OCI-LY7 (cell line): ENCODE measurements at regions not wholly inside any gene's neighbourhood (a gene's known extent, or its start where the extent isn't known, plus 50 kb on each side); places are given as distances from the start of the nearest gene placed in this dataset.

Experiments
- CTCF ChIP-seq: fragments of 200-600 bp; sonication (generic); conservative IDR thresholded peaks from 2 replicates; pipeline ENCODE4 v1.5.1; 2014; ENCODE audit warnings: mild to moderate bottlenecking, antibody characterized with exemption, low read length, moderate library complexity, mixed read lengths
- EZH2phosphoT487 ChIP-seq: fragments of 200-600 bp; sonication (generic); IDR thresholded peaks from 2 replicates; pipeline ENCODE4 v1.6.1; 2018; ENCODE audit warnings: low read depth, borderline replicate concordance, mild to moderate bottlenecking, mixed run types, antibody characterized with exemption, low read length, moderate library complexity, mixed read lengths

GRCh38 chr6:169371344-169372127 lies 117.9 kb upstream of the THBS2 start:
- TF ChIP-seq EZH2phosphoT487 (no peak), CTCF (no peak)
